ENCODE measurements at regions not wholly inside any gene's neighbourhood (a gene's known extent, or its start where the extent isn't known, plus 50 kb on each side); places are given as distances from the start of the nearest gene placed in this dataset.

GRCh38 chr13:99126821-99127220, 73.8 kb upstream of the UBAC2 start:
- no peaks in the 10 kb centered on the region for H3K36me3 ChIP-seq (replicated peaks; ENCODE audit: insufficient read depth, low read depth)
- TF ChIP-seq EZH2phosphoT487 (IDR thresholded peaks at IDR 0.05; ENCODE audit: low read depth, severe bottlenecking, unreplicated experiment) (no peak), CTCF (IDR thresholded peaks at IDR 0.05; ENCODE audit: poor library complexity) (no peak), EZH2 (IDR thresholded peaks at IDR 0.05; ENCODE audit: borderline replicate concordance) (no peak)
- H3K27me3 ChIP-seq, result no peaks in the 10 kb centered on the region
- no peak for DNase-seq (ENCODE audit: low spot score)
- H3K79me2 ChIP-seq, result no peaks in the 10 kb centered on the region
- no peaks in the 10 kb centered on the region for H3K9me3 ChIP-seq (ENCODE audit: low read depth)
- H3K4me2 ChIP-seq, result no peak overlapping the region
- H3K4me3 ChIP-seq, result no peak overlapping the region
- H3K9me2 ChIP-seq (replicated peaks; ENCODE audit: insufficient read depth), result no peaks in the 10 kb centered on the region
- no peak overlapping the region for H3K27ac ChIP-seq
- 90% methylated on average over 2 of the region's 2 CpGs for WGBS (ENCODE audit: low lambda C conversion rate, missing lambda C conversion rate)
- H2AFZ ChIP-seq, result no peak overlapping the region
- no peaks in the 10 kb centered on the region for H4K20me1 ChIP-seq (ENCODE audit: insufficient read depth, poor library complexity, severe bottlenecking)
- H3K4me1 ChIP-seq (ENCODE audit: insufficient read depth), result no peaks in the 10 kb centered on the region

GRCh38 chr13:99129050-99129449, 71.6 kb upstream of the UBAC2 start:
- DNase-seq (ENCODE audit: low spot score), result no peak
- WGBS (ENCODE audit: low lambda C conversion rate, missing lambda C conversion rate), result 86% methylated on average over 2 of the region's 2 CpGs
- no peaks in the 10 kb centered on the region for H4K20me1 ChIP-seq (ENCODE audit: insufficient read depth, poor library complexity, severe bottlenecking)
- H3K27me3 ChIP-seq, result no peaks in the 10 kb centered on the region
- H3K36me3 ChIP-seq (replicated peaks; ENCODE audit: insufficient read depth, low read depth), result no peaks in the 10 kb centered on the region
- no peak overlapping the region for H3K27ac ChIP-seq
- H2AFZ ChIP-seq, result no peak overlapping the region
- no peak overlapping the region for H3K4me2 ChIP-seq
- no peaks in the 10 kb centered on the region for H3K9me2 ChIP-seq (replicated peaks; ENCODE audit: insufficient read depth)
- H3K9me3 ChIP-seq (ENCODE audit: low read depth), result no peaks in the 10 kb centered on the region
- H3K79me2 ChIP-seq, result no peaks in the 10 kb centered on the region
- no peaks in the 10 kb centered on the region for H3K4me1 ChIP-seq (ENCODE audit: insufficient read depth)
- no peak overlapping the region for H3K4me3 ChIP-seq
- TF ChIP-seq EZH2phosphoT487 (IDR thresholded peaks at IDR 0.05; ENCODE audit: low read depth, severe bottlenecking, unreplicated experiment) (no peak), CTCF (IDR thresholded peaks at IDR 0.05; ENCODE audit: poor library complexity) (no peak), EZH2 (IDR thresholded peaks at IDR 0.05; ENCODE audit: borderline replicate concordance) (no peak)

GRCh38 chr13:99129951-99130350, 70.7 kb upstream of the UBAC2 start:
- no peaks in the 10 kb centered on the region for H3K9me3 ChIP-seq (ENCODE audit: low read depth)
- TF ChIP-seq CTCF (IDR thresholded peaks at IDR 0.05; ENCODE audit: poor library complexity), result no peak
- no peak for TF ChIP-seq EZH2phosphoT487 (IDR thresholded peaks at IDR 0.05; ENCODE audit: low read depth, severe bottlenecking, unreplicated experiment)
- TF ChIP-seq EZH2 (IDR thresholded peaks at IDR 0.05; ENCODE audit: borderline replicate concordance), result no peak
- no peaks in the 10 kb centered on the region for H3K9me2 ChIP-seq (replicated peaks; ENCODE audit: insufficient read depth)
- no peak overlapping the region for H3K4me3 ChIP-seq
- no peak overlapping the region for H3K4me2 ChIP-seq
- WGBS (ENCODE audit: low lambda C conversion rate, missing lambda C conversion rate), result 95% methylated on average over 7 of the region's 7 CpGs
- H3K27me3 ChIP-seq, result no peaks in the 10 kb centered on the region
- no peaks in the 10 kb centered on the region for H3K79me2 ChIP-seq
- H4K20me1 ChIP-seq (ENCODE audit: insufficient read depth, poor library complexity, severe bottlenecking), result no peaks in the 10 kb centered on the region
- no peaks in the 10 kb centered on the region for H3K4me1 ChIP-seq (ENCODE audit: insufficient read depth)
- H3K27ac ChIP-seq, result no peak overlapping the region
- H3K36me3 ChIP-seq (replicated peaks; ENCODE audit: insufficient read depth, low read depth), result no peaks in the 10 kb centered on the region
- H2AFZ ChIP-seq, result no peak overlapping the region
- no peak for DNase-seq (ENCODE audit: low spot score)

- Histone ChIP-seq H3K4me1 (ENCODE audit: insufficient read depth) (no peaks in the 10 kb centered on the region), H3K4me3 (no peak overlapping the region), H2AFZ (no peak overlapping the region), H3K9me3 (ENCODE audit: low read depth) (no peaks in the 10 kb centered on the region), H3K79me2 (no peaks in the 10 kb centered on the region), H4K20me1 (ENCODE audit: insufficient read depth, poor library complexity, severe bottlenecking) (no peaks in the 10 kb centered on the region), H3K27me3 (no peaks in the 10 kb centered on the region), H3K36me3 (replicated peaks; ENCODE audit: insufficient read depth, low read depth) (no peaks in the 10 kb centered on the region), H3K4me2 (no peak overlapping the region), H3K9me2 (replicated peaks; ENCODE audit: insufficient read depth) (no peaks in the 10 kb centered on the region), H3K27ac (no peak overlapping the region)
- TF ChIP-seq EZH2 (IDR thresholded peaks at IDR 0.05; ENCODE audit: borderline replicate concordance) (no peak), CTCF (IDR thresholded peaks at IDR 0.05; ENCODE audit: poor library complexity) (no peak), EZH2phosphoT487 (IDR thresholded peaks at IDR 0.05; ENCODE audit: low read depth, severe bottlenecking, unreplicated experiment) (no peak)
- WGBS (ENCODE audit: low lambda C conversion rate, missing lambda C conversion rate), result 78% methylated on average over 4 of the region's 4 CpGs
- DNase-seq (ENCODE audit: low spot score), result no peak
These were observed 69.2 kb upstream of the UBAC2 start for GRCh38 chr13:99131410-99131809.

Measured in hepatocyte (in vitro differentiated cells).